Nephron (organoid): ENCODE measurements at regions not wholly inside any gene's neighbourhood (a gene's known extent, or its start where the extent isn't known, plus 50 kb on each side); places are given as distances from the start of the nearest gene placed in this dataset.

Source experiments
- H3K27ac Mint-ChIP-seq, 3 experiments: 2 replicates each; pipeline ENCODE4 v1.8.0; 2020; ENCODE audit warnings: mixed read lengths in 3 of 3, mild to moderate bottlenecking in 2 of 3, moderate library complexity in 1 of 3
- H3K27me3 Mint-ChIP-seq: 2 replicates; pipeline ENCODE4 v1.8.0; 2021; ENCODE audit warnings: low read depth, mild to moderate bottlenecking, moderate library complexity, mixed read lengths
- H3K36me3 Mint-ChIP-seq: 2 replicates; pipeline ENCODE4 v1.8.0; 2020; ENCODE audit warnings: low read depth, mixed read lengths
- H3K4me1 Mint-ChIP-seq: 2 replicates; pipeline ENCODE4 v1.8.0; 2020; ENCODE audit warnings: mixed read lengths
- H3K4me3 Mint-ChIP-seq, 3 experiments: 2 replicates each; pipeline ENCODE4 v1.8.0; 2020; ENCODE audit warnings: mild to moderate bottlenecking in 3 of 3, mixed read lengths in 3 of 3, moderate library complexity in 2 of 3
- H3K9me3 Mint-ChIP-seq: 2 replicates; pipeline ENCODE4 v1.8.0; 2020; ENCODE audit warnings: mixed read lengths
- TF ChIP-seq, protein P1 (sequence below), 3 experiments: fragments of 200-600 bp; sonication (generic); IDR thresholded peaks; one replicate each; pipeline ENCODE4 v1.5.0; 2021; ENCODE audit warnings: antibody characterized with exemption in 3 of 3; ENCODE audit not compliant: unreplicated experiment in 3 of 3

- H3K27ac Mint-ChIP-seq, result no peak overlapping the region
- TF ChIP-seq, protein P1, sequence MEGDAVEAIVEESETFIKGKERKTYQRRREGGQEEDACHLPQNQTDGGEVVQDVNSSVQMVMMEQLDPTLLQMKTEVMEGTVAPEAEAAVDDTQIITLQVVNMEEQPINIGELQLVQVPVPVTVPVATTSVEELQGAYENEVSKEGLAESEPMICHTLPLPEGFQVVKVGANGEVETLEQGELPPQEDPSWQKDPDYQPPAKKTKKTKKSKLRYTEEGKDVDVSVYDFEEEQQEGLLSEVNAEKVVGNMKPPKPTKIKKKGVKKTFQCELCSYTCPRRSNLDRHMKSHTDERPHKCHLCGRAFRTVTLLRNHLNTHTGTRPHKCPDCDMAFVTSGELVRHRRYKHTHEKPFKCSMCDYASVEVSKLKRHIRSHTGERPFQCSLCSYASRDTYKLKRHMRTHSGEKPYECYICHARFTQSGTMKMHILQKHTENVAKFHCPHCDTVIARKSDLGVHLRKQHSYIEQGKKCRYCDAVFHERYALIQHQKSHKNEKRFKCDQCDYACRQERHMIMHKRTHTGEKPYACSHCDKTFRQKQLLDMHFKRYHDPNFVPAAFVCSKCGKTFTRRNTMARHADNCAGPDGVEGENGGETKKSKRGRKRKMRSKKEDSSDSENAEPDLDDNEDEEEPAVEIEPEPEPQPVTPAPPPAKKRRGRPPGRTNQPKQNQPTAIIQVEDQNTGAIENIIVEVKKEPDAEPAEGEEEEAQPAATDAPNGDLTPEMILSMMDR (IDR thresholded peaks at IDR 0.05; ENCODE audit: unreplicated experiment in 3 of 3), result no peak
- H3K9me3 Mint-ChIP-seq, result no peaks in the 10 kb centered on the region
- H3K36me3 Mint-ChIP-seq, result no peaks in the 10 kb centered on the region
- no peak overlapping the region for H3K4me3 Mint-ChIP-seq
- no peaks in the 10 kb centered on the region for H3K27me3 Mint-ChIP-seq
- peaks cover 16% of the 10 kb centered on the region for H3K4me1 Mint-ChIP-seq
These were observed 291.4 kb downstream of the C1D start for GRCh38 chr2:67771380-67771779.

DNA sequence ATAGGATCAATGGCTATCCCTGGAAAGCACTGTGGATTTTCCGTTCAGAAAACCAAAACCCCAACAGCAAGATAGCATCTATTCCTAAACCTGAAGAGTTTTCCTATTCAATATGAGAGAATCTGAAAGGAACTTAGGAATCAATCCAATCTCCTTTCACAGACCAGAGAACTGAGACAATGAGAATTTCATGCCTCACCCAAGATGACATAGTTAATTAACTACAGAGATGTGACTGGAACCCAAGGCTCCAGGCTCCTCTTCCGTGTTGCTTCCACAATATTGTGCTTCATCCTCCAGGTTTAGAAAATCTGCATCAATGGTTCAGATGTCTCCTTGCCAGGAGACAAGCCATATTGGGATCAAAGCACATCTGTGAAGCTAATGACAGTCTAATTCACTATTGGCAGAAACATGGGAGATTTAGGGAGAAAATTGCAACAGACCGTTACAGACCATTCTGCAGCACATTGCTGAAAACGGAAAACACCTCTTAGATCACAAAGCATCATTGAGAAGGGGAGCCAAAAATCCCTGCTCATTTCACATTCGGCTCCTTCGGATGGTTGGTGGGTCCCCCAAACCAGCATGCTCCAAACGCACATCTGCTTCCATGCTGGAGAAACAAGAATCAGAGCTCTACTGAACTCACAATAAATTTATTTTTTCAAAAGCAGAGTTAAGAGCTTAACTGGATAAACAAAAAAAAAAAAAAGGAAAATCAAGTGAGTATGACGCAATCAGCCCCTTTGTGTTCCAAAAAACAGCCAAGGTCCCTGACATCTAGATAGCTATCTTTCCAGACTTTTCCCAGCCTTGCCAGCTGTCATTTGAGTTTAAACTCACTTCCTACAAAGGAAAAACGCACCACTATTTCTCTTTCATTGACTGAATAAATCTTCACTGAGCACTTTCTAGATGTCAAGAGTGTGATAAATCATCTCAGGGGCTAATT, 290.3 kb downstream of the C1D start:
- Mint-ChIP-seq H3K4me1 (peaks cover 16% of the 10 kb centered on the region), H3K27me3 (no peaks in the 10 kb centered on the region), H3K4me3 (no peak overlapping the region), H3K36me3 (no peaks in the 10 kb centered on the region), H3K27ac (peak overlapping the region; percentile 57 to 80 (median 70)), H3K9me3 (no peaks in the 10 kb centered on the region)
- TF ChIP-seq, protein P1 (IDR thresholded peaks at IDR 0.05; ENCODE audit: unreplicated experiment in 3 of 3), result no peak

GRCh38 chr2:67773851-67774250, 289.0 kb downstream of the C1D start:
- H3K9me3 Mint-ChIP-seq, result no peaks in the 10 kb centered on the region
- peak overlapping the region in 2 of 3 experiments; percentile 25 to 75 for H3K27ac Mint-ChIP-seq
- H3K36me3 Mint-ChIP-seq, result no peaks in the 10 kb centered on the region
- TF ChIP-seq, protein P1 (IDR thresholded peaks at IDR 0.05; ENCODE audit: unreplicated experiment in 3 of 3), result no peak
- no peaks in the 10 kb centered on the region for H3K27me3 Mint-ChIP-seq
- H3K4me3 Mint-ChIP-seq, result no peak overlapping the region
- peaks cover 16% of the 10 kb centered on the region for H3K4me1 Mint-ChIP-seq

DNA sequence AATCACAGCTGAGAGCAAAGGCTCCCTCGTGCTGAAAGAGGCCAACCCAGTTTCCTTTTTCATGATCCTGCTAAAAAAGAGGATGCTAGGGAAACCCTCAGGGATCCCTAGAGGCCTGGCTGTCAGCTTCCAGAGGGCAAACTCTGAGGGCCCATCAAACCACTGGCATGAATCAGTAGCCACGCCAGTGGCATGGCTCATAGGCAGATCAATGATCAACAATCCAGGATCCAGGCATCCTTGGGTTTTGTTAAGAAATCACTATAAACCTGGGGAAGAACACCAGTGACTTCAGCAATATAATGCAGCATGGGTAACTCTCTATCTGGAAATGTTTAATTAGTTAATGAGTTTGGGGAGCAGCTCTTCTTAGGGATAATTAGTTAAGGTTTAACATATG, 286.5 kb downstream of the C1D start:
- H3K9me3 Mint-ChIP-seq, result no peaks in the 10 kb centered on the region
- no peaks in the 10 kb centered on the region for H3K36me3 Mint-ChIP-seq
- peaks cover 4% of the 10 kb centered on the region for H3K27me3 Mint-ChIP-seq
- no peak overlapping the region for H3K27ac Mint-ChIP-seq
- H3K4me3 Mint-ChIP-seq, result no peak overlapping the region
- H3K4me1 Mint-ChIP-seq, result peaks cover 16% of the 10 kb centered on the region
- TF ChIP-seq, protein P1 (IDR thresholded peaks at IDR 0.05; ENCODE audit: unreplicated experiment in 3 of 3), result no peak

- Mint-ChIP-seq H3K36me3 (no peaks in the 10 kb centered on the region), H3K27me3 (peaks cover 4% of the 10 kb centered on the region), H3K9me3 (no peaks in the 10 kb centered on the region), H3K4me3 (no peak overlapping the region), H3K4me1 (peaks cover 15% of the 10 kb centered on the region), H3K27ac (no peak overlapping the region)
- TF ChIP-seq, protein P1 (IDR thresholded peaks at IDR 0.05; ENCODE audit: unreplicated experiment in 3 of 3), result no peak
These were observed 285.8 kb downstream of the C1D start for GRCh38 chr2:67777010-67777409.
